Calu3 (cell line): ENCODE measurements at regions not wholly inside any gene's neighbourhood (a gene's known extent, or its start where the extent isn't known, plus 50 kb on each side); places are given as distances from the start of the nearest gene placed in this dataset.

Experiments used
- BruUV-seq: library from RNA; stranded (reverse); fragments of 400-500 nt; replicated peaks from 2 replicates; lab custom pipeline; 2021; lab: Mats Ljungman, UMichigan
- CTCF ChIA-PET: fragments of 300-600 bp; sonication (Branson Sonifier 250); formaldehyde crosslinking; loops from one replicate; lab custom pipeline; 2022; ENCODE audit warnings: antibody characterized with exemption; lab: Charles Lee
- DNase-seq: peaks from one replicate; pipeline ENCODE4 v3.0.0; 2022
- H3K27ac Mint-ChIP-seq: one replicate; pipeline ENCODE4 v1.8.0; 2022; ENCODE audit warnings: mixed read lengths; ENCODE audit not compliant: unreplicated experiment
- H3K27me3 Mint-ChIP-seq: one replicate; pipeline ENCODE4 v1.8.0; 2022; ENCODE audit warnings: mixed read lengths; ENCODE audit not compliant: unreplicated experiment
- H3K36me3 Mint-ChIP-seq: one replicate; pipeline ENCODE4 v1.8.0; 2022; ENCODE audit warnings: mild to moderate bottlenecking, moderate library complexity, mixed read lengths; ENCODE audit not compliant: insufficient read depth, unreplicated experiment
- H3K4me1 Mint-ChIP-seq: one replicate; pipeline ENCODE4 v1.8.0; 2022; ENCODE audit warnings: mild to moderate bottlenecking, low read depth, mixed read lengths; ENCODE audit not compliant: unreplicated experiment
- H3K4me3 Mint-ChIP-seq: one replicate; pipeline ENCODE4 v1.8.0; 2022; ENCODE audit warnings: mild to moderate bottlenecking, low read depth, moderate library complexity, mixed read lengths; ENCODE audit not compliant: unreplicated experiment
- H3K9me3 Mint-ChIP-seq: one replicate; pipeline ENCODE4 v1.8.0; 2022; ENCODE audit warnings: low read depth, mixed read lengths; ENCODE audit not compliant: unreplicated experiment
- intact Hi-C: fragments of 100-400 bp; cut with micrococcal nuclease; formaldehyde crosslinking; loops from one replicate; pipeline ENCODE4 v1.10.0; 2022; ENCODE audit not compliant: unreplicated experiment
- TF ChIP-seq, protein P1 (sequence below): fragments of 200-600 bp; IDR thresholded peaks from one replicate; pipeline ENCODE4 v1.8.0; 2022; ENCODE audit warnings: antibody characterized with exemption; ENCODE audit not compliant: unreplicated experiment

DNA sequence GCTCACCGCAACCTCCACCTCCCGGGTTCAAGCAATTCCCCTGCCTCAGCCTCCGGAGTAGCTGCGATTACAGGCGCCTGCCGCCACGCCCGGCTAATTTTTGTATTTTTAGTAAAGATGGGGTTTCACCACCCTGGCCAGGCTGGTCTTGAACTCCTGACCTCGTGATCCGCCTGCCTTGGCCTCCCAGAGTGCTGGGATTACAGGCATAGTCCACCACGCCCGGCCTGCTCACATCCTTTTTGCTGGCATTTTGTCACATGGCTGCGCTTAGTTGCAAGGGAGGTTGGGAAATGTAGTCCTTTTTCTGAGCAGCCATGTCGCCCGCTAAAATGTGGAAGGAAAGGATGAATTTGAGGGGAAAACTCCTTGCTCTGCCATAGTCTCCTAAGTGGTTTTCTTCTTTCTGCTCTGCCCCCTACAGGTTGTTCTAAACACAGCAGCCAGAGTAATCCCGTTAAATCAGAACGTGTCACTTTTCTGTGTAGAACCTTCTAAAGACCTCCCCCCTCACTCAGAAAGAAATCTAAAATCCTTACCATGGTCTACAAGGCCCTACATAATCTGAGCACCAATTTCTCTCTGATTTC is 57.8 kb upstream of the HSPA9 start:
- no peaks in the 10 kb centered on the region for H3K4me1 Mint-ChIP-seq
- no peaks in the 10 kb centered on the region for H3K27me3 Mint-ChIP-seq
- no peaks in the 10 kb centered on the region for H3K36me3 Mint-ChIP-seq
- BruUV-seq: no TSS peak
- peak overlapping the region; percentile 33 for H3K27ac Mint-ChIP-seq
- CTCF ChIA-PET: interaction anchor here (0.7 kb wide), 1 partner anchor 9 kb away, joined by 4 read pairs; no protein-coding TSS in a partner anchor
- no peaks in the 10 kb centered on the region for H3K9me3 Mint-ChIP-seq
- TF ChIP-seq, protein P1, sequence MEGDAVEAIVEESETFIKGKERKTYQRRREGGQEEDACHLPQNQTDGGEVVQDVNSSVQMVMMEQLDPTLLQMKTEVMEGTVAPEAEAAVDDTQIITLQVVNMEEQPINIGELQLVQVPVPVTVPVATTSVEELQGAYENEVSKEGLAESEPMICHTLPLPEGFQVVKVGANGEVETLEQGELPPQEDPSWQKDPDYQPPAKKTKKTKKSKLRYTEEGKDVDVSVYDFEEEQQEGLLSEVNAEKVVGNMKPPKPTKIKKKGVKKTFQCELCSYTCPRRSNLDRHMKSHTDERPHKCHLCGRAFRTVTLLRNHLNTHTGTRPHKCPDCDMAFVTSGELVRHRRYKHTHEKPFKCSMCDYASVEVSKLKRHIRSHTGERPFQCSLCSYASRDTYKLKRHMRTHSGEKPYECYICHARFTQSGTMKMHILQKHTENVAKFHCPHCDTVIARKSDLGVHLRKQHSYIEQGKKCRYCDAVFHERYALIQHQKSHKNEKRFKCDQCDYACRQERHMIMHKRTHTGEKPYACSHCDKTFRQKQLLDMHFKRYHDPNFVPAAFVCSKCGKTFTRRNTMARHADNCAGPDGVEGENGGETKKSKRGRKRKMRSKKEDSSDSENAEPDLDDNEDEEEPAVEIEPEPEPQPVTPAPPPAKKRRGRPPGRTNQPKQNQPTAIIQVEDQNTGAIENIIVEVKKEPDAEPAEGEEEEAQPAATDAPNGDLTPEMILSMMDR: peak; percentile 16
- H3K4me3 Mint-ChIP-seq: no peak overlapping the region
- intact Hi-C loops: no loop called here
- DNase-seq: peak; percentile 61

- Mint-ChIP-seq H3K27me3 (no peaks in the 10 kb centered on the region), H3K4me3 (no peak overlapping the region), H3K9me3 (no peaks in the 10 kb centered on the region), H3K36me3 (no peaks in the 10 kb centered on the region), H3K4me1 (no peaks in the 10 kb centered on the region), H3K27ac (no peak overlapping the region)
- intact Hi-C loops: no loop called here
- BruUV-seq: no TSS peak
- CTCF ChIA-PET: no interaction called here
- TF ChIP-seq, protein P1: no peak
- no peak for DNase-seq
Observed at GRCh38 chr5:138631096-138631928, 56.1 kb upstream of the HSPA9 start.

DNA sequence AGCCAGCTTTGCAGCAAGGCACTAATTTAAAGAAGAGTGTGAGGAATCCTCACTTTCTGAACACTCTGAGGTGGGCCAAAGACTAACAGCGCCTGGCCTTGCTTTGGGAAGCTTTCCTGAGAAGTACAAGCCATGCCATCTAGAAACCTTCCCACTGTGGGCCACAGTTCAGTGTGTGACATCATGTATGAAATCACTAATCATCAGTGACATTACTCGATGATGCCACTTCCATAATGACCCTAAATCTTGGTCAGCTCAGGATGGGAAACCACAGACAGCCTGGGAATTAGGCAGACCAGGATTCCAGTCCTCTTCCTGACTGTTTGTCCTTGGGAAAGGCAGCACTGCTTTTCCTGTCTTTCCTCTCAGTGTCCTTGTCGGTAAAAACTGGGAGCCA is 54.2 kb upstream of the HSPA9 start:
- H3K9me3 Mint-ChIP-seq: no peaks in the 10 kb centered on the region
- H3K27me3 Mint-ChIP-seq: no peaks in the 10 kb centered on the region
- H3K4me3 Mint-ChIP-seq: no peak overlapping the region

GRCh38 chr5:138626333-138626944 is 51.2 kb upstream of the HSPA9 start:
- Mint-ChIP-seq H3K36me3 (no peaks in the 10 kb centered on the region), H3K9me3 (no peaks in the 10 kb centered on the region), H3K27ac (no peak overlapping the region), H3K4me1 (no peaks in the 10 kb centered on the region), H3K27me3 (no peaks in the 10 kb centered on the region), H3K4me3 (no peak overlapping the region)
- no peak for DNase-seq
- CTCF ChIA-PET: no interaction called here
- TF ChIP-seq, protein P1: no peak
- intact Hi-C loops: no loop called here
- no TSS peak for BruUV-seq

More for the DNA sequence above, 54.2 kb upstream of the HSPA9 start:
- H3K27ac Mint-ChIP-seq: no peak overlapping the region
- intact Hi-C loops: no loop called here
- no peak for DNase-seq
- TF ChIP-seq, protein P1: no peak
- no peaks in the 10 kb centered on the region for H3K4me1 Mint-ChIP-seq
- no TSS peak for BruUV-seq
- CTCF ChIA-PET: interaction anchor here (0.6 kb wide), 1 partner anchor 293 kb away, joined by 3 read pairs; no protein-coding TSS in a partner anchor
- no peaks in the 10 kb centered on the region for H3K36me3 Mint-ChIP-seq
